DMS79 (cell line): ENCODE measurements at regions not wholly inside any gene's neighbourhood (a gene's known extent, or its start where the extent isn't known, plus 50 kb on each side); places are given as distances from the start of the nearest gene placed in this dataset.

Experiments
- DNase-seq: peaks from one replicate; lab custom pipeline; 2025; lab: John Stamatoyannopoulos, UW

GRCh38 chr18:76544511-76545345 is 49.7 kb upstream of the ZNF516 start:
- DNase-seq = no peak
